HEK293T (cell line): ENCODE measurements at regions not wholly inside any gene's neighbourhood (a gene's known extent, or its start where the extent isn't known, plus 50 kb on each side); places are given as distances from the start of the nearest gene placed in this dataset.

ENCODE experiments used
- CTCF ChIA-PET: fragments of 350-600 bp; formaldehyde crosslinking; extraction: SDS; loops from one replicate; lab custom pipeline; 2021; ENCODE audit warnings: antibody characterized with exemption, inconsistent platforms; lab: Yijun Ruan, JAX
- POLR2A ChIA-PET: fragments of 350-600 bp; formaldehyde crosslinking; extraction: SDS; loops from one replicate; lab custom pipeline; 2020; ENCODE audit warnings: antibody characterized with exemption, inconsistent platforms; lab: Yijun Ruan, JAX
- DNase-seq: peaks from one replicate; pipeline ENCODE4 v3.0.0; 2012; ENCODE audit warnings: mixed read lengths; ENCODE audit errors: extremely low spot score
- ARNT ChIP-seq: fragments of 450-650 bp; IDR thresholded peaks from 2 replicates; pipeline ENCODE4 v1.6.1; 2017; ENCODE audit warnings: mild to moderate bottlenecking
- BHLHE40 ChIP-seq: fragments of 450-650 bp; IDR thresholded peaks from 2 replicates; pipeline ENCODE4 v1.6.1; 2016; ENCODE audit warnings: mild to moderate bottlenecking, moderate library complexity, borderline replicate concordance
- CTBP1 ChIP-seq: fragments of 450-650 bp; IDR thresholded peaks from 2 replicates; pipeline ENCODE4 v1.6.1; 2016; ENCODE audit warnings: borderline replicate concordance
- ELF4 ChIP-seq: fragments of 450-650 bp; IDR thresholded peaks from 2 replicates; pipeline ENCODE4 v1.6.1; 2017; ENCODE audit warnings: antibody characterized with exemption
- FOXA1 ChIP-seq: fragments of 450-650 bp; IDR thresholded peaks from 2 replicates; pipeline ENCODE4 v1.6.1; 2016; ENCODE audit warnings: mild to moderate bottlenecking
- FOXK2 ChIP-seq: fragments of 450-650 bp; IDR thresholded peaks from 2 replicates; pipeline ENCODE4 v1.6.1; 2016; ENCODE audit warnings: mild to moderate bottlenecking
- FOXM1 ChIP-seq: fragments of 450-650 bp; IDR thresholded peaks from 2 replicates; pipeline ENCODE4 v1.6.1; 2017; ENCODE audit warnings: mild to moderate bottlenecking, borderline replicate concordance
- HDGF ChIP-seq: fragments of 450-650 bp; IDR thresholded peaks from 2 replicates; pipeline ENCODE4 v1.6.1; 2017; ENCODE audit warnings: antibody characterized with exemption, borderline replicate concordance
- L3MBTL2 ChIP-seq: fragments of 450-650 bp; conservative IDR thresholded peaks from 2 replicates; pipeline ENCODE4 v1.6.1; 2016; ENCODE audit warnings: mild to moderate bottlenecking
- LEF1 ChIP-seq: fragments of 450-650 bp; IDR thresholded peaks from 2 replicates; pipeline ENCODE4 v1.6.1; 2017; ENCODE audit warnings: mild to moderate bottlenecking, borderline replicate concordance
- NFRKB ChIP-seq: fragments of 450-650 bp; IDR thresholded peaks from 2 replicates; pipeline ENCODE4 v1.6.1; 2016; ENCODE audit warnings: mild to moderate bottlenecking, moderate library complexity
- SP1 ChIP-seq: fragments of 450-650 bp; IDR thresholded peaks from 2 replicates; pipeline ENCODE4 v1.6.1; 2017
- SUZ12 ChIP-seq: fragments of 450-650 bp; IDR thresholded peaks from 2 replicates; pipeline ENCODE4 v1.6.1; 2016; ENCODE audit warnings: mild to moderate bottlenecking
- TARDBP ChIP-seq: fragments of 450-650 bp; IDR thresholded peaks from 2 replicates; pipeline ENCODE4 v1.6.1; 2016
- ZNF384 ChIP-seq: fragments of 450-650 bp; IDR thresholded peaks from 2 replicates; pipeline ENCODE4 v1.6.1; 2016
- TF ChIP-seq, protein P1 (sequence below): fragments of 450-650 bp; IDR thresholded peaks from 2 replicates; pipeline ENCODE4 v1.6.1; 2016

DNA sequence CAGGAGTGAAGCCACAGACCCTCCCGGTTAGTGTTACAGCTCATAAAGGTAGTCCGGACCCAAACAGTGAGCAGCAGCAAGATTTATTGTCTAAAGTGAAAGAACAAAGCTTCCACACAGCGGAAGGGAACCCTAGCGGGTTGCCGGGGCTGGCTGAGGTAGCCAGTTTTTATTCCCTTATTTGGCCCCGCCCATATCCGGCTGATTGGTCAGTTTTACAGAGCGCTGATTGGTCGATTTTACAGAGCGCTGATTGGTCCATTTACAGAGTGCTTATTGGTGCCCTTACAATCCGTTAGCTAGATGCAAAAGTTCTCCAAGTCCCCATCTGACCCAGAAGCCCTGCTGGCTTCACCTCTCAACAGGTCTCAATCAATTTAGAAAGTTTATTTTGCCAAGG is 126.0 kb upstream of the RFC3 start:
- no peak for TF ChIP-seq L3MBTL2
- TF ChIP-seq, protein P1, sequence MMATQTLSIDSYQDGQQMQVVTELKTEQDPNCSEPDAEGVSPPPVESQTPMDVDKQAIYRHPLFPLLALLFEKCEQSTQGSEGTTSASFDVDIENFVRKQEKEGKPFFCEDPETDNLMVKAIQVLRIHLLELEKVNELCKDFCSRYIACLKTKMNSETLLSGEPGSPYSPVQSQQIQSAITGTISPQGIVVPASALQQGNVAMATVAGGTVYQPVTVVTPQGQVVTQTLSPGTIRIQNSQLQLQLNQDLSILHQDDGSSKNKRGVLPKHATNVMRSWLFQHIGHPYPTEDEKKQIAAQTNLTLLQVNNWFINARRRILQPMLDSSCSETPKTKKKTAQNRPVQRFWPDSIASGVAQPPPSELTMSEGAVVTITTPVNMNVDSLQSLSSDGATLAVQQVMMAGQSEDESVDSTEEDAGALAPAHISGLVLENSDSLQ, result no peak
- no peak for TF ChIP-seq SUZ12
- no peak for TF ChIP-seq ZNF384
- TF ChIP-seq TARDBP, result no peak
- TF ChIP-seq HDGF, result no peak
- TF ChIP-seq FOXK2, result no peak
- TF ChIP-seq FOXA1, result no peak
- TF ChIP-seq BHLHE40, result no peak
- TF ChIP-seq LEF1, result no peak
- no peak for TF ChIP-seq ARNT
- no peak for TF ChIP-seq ELF4
- no peak for TF ChIP-seq CTBP1
- no peak for TF ChIP-seq NFRKB
- no peak for TF ChIP-seq SP1
- TF ChIP-seq FOXM1, result no peak
- ChIA-PET CTCF (no interaction called here), POLR2A (no interaction called here)
- no peak for DNase-seq

DNA sequence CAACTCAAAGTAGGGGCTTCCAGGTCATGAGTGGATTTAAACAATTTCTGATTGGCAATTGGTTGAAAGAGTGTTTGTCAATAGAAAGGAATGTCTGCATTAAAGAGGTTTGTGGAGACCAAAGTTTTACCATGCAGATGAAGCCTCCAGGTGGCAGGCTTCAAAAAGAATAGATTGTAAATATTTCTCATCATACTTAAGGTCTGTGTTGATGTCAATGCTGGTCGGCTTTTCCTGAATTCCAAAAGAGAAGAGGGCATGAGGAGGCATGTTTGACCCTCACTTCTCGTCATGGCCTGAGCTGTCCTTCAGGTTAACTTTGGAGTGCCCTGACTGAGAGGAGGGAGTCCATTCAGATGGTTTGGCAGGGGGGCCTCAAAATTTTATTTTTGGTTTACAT is 125.4 kb upstream of the RFC3 start:
- POLR2A ChIA-PET, result no interaction called here
- CTCF ChIA-PET, result no interaction called here
- no peak for DNase-seq
- TF ChIP-seq ZNF384, result no peak
- no peak for TF ChIP-seq NFRKB
- no peak for TF ChIP-seq BHLHE40
- TF ChIP-seq HDGF, result no peak
- no peak for TF ChIP-seq TARDBP
- no peak for TF ChIP-seq LEF1
- TF ChIP-seq SUZ12, result no peak
- TF ChIP-seq FOXA1, result no peak
- no peak for TF ChIP-seq FOXM1
- TF ChIP-seq ARNT, result no peak
- no peak for TF ChIP-seq ELF4
- TF ChIP-seq CTBP1, result no peak
- no peak for TF ChIP-seq SP1
- TF ChIP-seq, protein P1, result no peak

DNA sequence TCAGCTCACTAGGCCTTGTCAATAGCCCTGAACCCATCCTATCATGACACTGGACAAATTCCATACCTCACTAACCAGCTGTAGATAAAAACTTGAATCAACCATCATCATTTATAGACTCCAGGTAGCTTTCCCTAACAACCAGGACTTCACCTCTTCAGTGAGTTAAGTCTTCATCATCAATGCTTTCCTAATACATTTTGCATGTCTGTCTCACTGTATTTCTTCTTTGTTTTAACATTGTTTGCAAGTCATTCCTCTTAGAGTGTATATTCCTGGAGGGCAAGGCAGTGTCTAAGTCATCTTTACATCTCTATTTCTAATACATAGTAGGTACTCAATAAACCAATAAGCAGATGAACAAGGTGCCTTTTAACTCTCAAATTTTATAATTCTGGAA is 123.4 kb upstream of the RFC3 start:
- TF ChIP-seq ZNF384 (no peak), ARNT (no peak), HDGF (no peak), FOXA1 (no peak), ELF4 (no peak), LEF1 (no peak), CTBP1 (no peak), SP1 (no peak), NFRKB (no peak), L3MBTL2 (no peak), BHLHE40 (no peak), FOXK2 (no peak), SUZ12 (no peak), FOXM1 (no peak), TARDBP (no peak)
- TF ChIP-seq, protein P1, result no peak
- DNase-seq, result no peak
- ChIA-PET CTCF (no interaction called here), POLR2A (no interaction called here)

DNA sequence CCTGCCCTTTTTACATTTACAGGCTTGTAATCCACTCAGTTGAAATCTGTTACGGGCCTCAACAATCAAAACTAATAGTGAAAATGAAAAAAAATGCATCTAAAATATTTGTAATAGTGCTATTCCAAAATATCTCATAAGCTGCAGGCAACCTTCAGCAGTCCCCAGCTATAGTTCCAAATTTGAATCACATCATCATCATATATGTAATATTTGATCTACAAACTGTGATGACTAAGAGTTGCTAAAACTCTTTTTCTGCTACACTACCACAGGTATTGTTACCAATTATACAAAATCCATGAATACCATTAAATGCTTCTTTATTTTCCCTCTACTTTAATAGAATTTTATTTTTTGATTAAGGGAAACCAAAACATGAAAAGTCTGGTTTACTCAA is 121.4 kb upstream of the RFC3 start:
- no peak for TF ChIP-seq CTBP1
- no peak for TF ChIP-seq ARNT
- no peak for TF ChIP-seq HDGF
- POLR2A ChIA-PET, result no interaction called here
- CTCF ChIA-PET, result no interaction called here
- DNase-seq, result no peak

DNA sequence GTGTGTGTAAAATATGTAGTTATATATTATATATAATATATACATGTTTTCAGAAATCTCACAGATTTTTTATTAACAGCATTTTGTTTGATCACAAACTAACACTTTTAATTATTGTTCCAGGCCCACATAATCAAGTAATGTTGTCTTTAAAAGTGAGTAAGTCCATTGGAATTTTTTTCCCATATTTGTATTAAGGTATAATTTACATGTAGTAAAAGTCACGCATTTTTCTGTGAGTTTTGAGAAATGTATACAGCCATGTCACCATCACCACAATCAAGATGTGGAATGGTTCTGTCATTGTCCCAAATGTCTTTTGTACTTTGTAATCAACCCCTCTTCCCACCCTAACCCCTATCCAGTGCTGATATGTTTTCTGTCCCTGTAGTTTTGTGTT is 120.0 kb upstream of the RFC3 start:
- CTCF ChIA-PET, result no interaction called here
- no peak for DNase-seq
- TF ChIP-seq FOXK2 (no peak), FOXA1 (no peak), LEF1 (no peak), FOXM1 (no peak), CTBP1 (no peak), SP1 (no peak), HDGF (no peak), ZNF384 (no peak), NFRKB (no peak), BHLHE40 (no peak), SUZ12 (no peak), TARDBP (no peak), L3MBTL2 (no peak), ARNT (no peak), ELF4 (no peak)
- TF ChIP-seq, protein P1, result no peak
- POLR2A ChIA-PET, result no interaction called here

DNA sequence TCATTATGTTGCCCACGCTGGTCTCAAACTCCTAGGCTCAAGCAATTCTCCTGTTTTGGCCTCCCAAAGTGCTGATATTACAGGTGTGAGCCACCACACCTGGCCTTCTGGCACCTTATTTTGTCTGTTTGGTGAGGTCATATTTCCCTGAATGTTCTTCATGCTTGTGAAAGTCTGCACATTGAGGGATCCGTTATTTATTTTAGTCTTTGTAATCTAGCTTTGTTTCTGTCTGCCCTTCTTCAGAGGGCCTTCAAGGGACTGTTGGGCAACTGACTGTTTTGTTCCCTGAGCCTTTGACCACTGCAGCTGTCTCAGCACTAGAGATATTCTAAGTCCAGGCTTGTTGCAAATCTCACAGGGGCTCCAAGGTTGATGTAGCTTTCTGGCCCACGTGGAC is 110.5 kb upstream of the RFC3 start:
- CTCF ChIA-PET, result no interaction called here

More for the DNA sequence above, 110.5 kb upstream of the RFC3 start:
- POLR2A ChIA-PET, result no interaction called here
- DNase-seq, result no peak
- no peak for TF ChIP-seq NFRKB
- TF ChIP-seq FOXK2, result no peak
- no peak for TF ChIP-seq L3MBTL2
- TF ChIP-seq ARNT, result no peak
- no peak for TF ChIP-seq TARDBP
- TF ChIP-seq SP1, result no peak
- no peak for TF ChIP-seq BHLHE40
- TF ChIP-seq CTBP1, result no peak
- TF ChIP-seq FOXA1, result no peak
- TF ChIP-seq SUZ12, result no peak
- no peak for TF ChIP-seq ELF4
- no peak for TF ChIP-seq ZNF384
- TF ChIP-seq, protein P1, result no peak
- no peak for TF ChIP-seq LEF1
